IPS-18a (cell line): ENCODE measurements at regions not wholly inside any gene's neighbourhood (a gene's known extent, or its start where the extent isn't known, plus 50 kb on each side); places are given as distances from the start of the nearest gene placed in this dataset.

Experiments
- H3K27ac ChIP-seq: one replicate; pipeline ENCODE4 v1.5.1; 2013; ENCODE audit warnings: low read length
- H3K27me3 ChIP-seq: one replicate; pipeline ENCODE4 v1.6.1; 2013; ENCODE audit warnings: mild to moderate bottlenecking, low read length; ENCODE audit not compliant: control insufficient read depth, insufficient read depth
- H3K36me3 ChIP-seq: one replicate; pipeline ENCODE4 v1.6.1; 2013; ENCODE audit warnings: low read depth, low read length; ENCODE audit not compliant: control insufficient read depth
- H3K4me1 ChIP-seq: one replicate; pipeline ENCODE4 v1.6.1; 2013; ENCODE audit warnings: low read depth, low read length; ENCODE audit not compliant: control insufficient read depth
- H3K4me3 ChIP-seq: one replicate; pipeline ENCODE4 v1.5.1; 2013; ENCODE audit warnings: low read length
- H3K9ac ChIP-seq: one replicate; pipeline ENCODE4 v1.6.1; 2013; ENCODE audit warnings: mild to moderate bottlenecking, low read length, moderate library complexity
- H3K9me3 ChIP-seq: one replicate; pipeline ENCODE4 v1.6.1; 2013; ENCODE audit warnings: low read depth, low read length; ENCODE audit not compliant: control insufficient read depth

DNA sequence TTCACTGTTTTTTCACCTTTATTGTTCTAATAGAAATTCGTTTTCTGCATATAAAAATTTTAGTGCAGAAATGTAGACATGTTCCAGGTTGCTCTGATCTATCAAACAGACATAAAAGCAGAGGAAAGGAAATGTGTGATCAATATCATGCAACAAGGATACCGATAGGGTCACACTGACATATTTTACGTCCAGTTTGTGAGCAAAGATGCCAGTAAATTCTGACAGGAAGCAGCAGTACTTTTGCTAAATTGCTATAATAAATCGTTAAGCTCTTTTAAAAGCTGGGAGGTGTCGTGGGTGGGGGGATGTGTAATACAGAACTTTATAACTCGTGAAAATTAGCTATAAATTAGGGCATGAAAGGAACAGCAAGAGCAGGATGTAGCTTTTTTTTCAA lies 955.2 kb downstream of the BRINP3 start:
- Histone ChIP-seq H3K9ac (no peak overlapping the region), H3K36me3 (no peaks in the 10 kb centered on the region), H3K9me3 (no peaks in the 10 kb centered on the region), H3K4me3 (no peak overlapping the region), H3K4me1 (no peaks in the 10 kb centered on the region), H3K27ac (no peak overlapping the region), H3K27me3 (no peaks in the 10 kb centered on the region)

DNA sequence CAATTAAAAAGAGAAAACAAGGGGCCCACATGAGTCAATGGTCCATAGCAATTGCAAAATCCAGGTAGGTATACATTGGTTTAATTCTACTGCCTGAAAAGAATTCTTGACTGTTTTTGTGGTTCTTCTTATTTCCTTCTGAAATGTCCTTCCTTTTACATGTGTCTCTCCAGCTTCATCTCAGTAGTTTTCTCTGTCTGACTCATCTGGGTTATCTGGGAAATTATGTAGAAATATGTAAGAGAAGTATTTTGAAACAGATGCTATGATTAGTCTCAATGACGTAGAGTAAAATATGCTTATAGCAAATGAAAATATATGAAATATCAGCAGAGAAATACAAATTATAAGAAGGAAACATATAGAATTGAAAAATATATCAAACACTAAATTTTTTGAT lies 953.2 kb downstream of the BRINP3 start:
- H3K4me1 ChIP-seq: no peaks in the 10 kb centered on the region
- H3K36me3 ChIP-seq: no peaks in the 10 kb centered on the region
- no peaks in the 10 kb centered on the region for H3K27me3 ChIP-seq
- H3K4me3 ChIP-seq: no peak overlapping the region
- no peaks in the 10 kb centered on the region for H3K9me3 ChIP-seq
- no peak overlapping the region for H3K9ac ChIP-seq
- no peak overlapping the region for H3K27ac ChIP-seq

GRCh38 chr1:189530162-189530561 lies 947.5 kb downstream of the BRINP3 start:
- no peak overlapping the region for H3K27ac ChIP-seq
- H3K9me3 ChIP-seq: no peaks in the 10 kb centered on the region
- no peaks in the 10 kb centered on the region for H3K27me3 ChIP-seq
- no peak overlapping the region for H3K4me3 ChIP-seq
- H3K36me3 ChIP-seq: no peaks in the 10 kb centered on the region
- H3K9ac ChIP-seq: no peak overlapping the region
- no peaks in the 10 kb centered on the region for H3K4me1 ChIP-seq

DNA sequence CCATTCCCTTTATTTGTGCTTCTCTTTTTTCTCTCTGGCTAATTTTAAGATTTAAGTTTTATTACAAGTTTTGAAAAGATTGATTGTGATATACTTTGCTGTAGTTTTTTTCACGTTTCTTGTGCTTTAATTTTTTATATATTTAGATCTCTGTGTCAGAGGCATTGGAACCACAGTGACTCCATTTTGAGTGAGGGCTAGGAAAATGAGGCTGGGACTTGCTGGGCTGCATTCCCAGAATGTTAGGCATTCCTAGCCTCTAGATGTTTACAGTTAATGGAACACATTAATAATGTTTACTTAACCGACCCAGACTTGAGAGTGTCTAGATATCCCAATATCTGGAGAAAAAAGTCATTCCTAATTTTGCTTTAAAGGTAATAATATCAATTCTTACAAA lies 939.4 kb downstream of the BRINP3 start:
- Histone ChIP-seq H3K36me3 (no peaks in the 10 kb centered on the region), H3K4me1 (no peaks in the 10 kb centered on the region), H3K27me3 (no peaks in the 10 kb centered on the region)

DNA sequence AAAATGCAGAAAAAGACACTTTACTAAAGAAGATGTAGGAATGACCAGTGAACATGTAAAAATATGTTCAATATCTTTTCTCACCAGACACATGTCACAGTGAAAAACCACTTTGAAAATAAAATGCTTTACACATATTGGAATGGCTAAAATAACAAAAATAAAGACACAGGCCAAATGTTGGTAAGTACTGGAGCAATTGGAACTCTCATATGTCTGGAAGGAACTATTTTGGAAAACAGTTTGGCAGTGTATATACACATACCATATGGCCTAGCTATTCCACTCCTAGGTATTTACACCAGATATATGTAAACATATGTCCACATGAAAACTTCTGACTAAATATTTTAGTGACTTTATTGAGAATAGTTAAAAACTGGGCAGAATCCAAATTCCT lies 927.2 kb downstream of the BRINP3 start:
- Histone ChIP-seq H3K9me3 (no peaks in the 10 kb centered on the region), H3K9ac (no peak overlapping the region), H3K4me3 (no peak overlapping the region), H3K27ac (no peak overlapping the region), H3K36me3 (no peaks in the 10 kb centered on the region), H3K27me3 (no peaks in the 10 kb centered on the region), H3K4me1 (no peaks in the 10 kb centered on the region)

More for the DNA sequence above, 939.4 kb downstream of the BRINP3 start:
- Histone ChIP-seq H3K27ac (no peak overlapping the region), H3K4me3 (no peak overlapping the region), H3K9ac (no peak overlapping the region), H3K9me3 (no peaks in the 10 kb centered on the region)

GRCh38 chr1:189563784-189564183 lies 913.9 kb downstream of the BRINP3 start:
- Histone ChIP-seq H3K4me1 (no peaks in the 10 kb centered on the region), H3K9me3 (no peaks in the 10 kb centered on the region), H3K27ac (no peak overlapping the region), H3K36me3 (no peaks in the 10 kb centered on the region), H3K9ac (no peak overlapping the region), H3K4me3 (no peak overlapping the region), H3K27me3 (no peaks in the 10 kb centered on the region)

DNA sequence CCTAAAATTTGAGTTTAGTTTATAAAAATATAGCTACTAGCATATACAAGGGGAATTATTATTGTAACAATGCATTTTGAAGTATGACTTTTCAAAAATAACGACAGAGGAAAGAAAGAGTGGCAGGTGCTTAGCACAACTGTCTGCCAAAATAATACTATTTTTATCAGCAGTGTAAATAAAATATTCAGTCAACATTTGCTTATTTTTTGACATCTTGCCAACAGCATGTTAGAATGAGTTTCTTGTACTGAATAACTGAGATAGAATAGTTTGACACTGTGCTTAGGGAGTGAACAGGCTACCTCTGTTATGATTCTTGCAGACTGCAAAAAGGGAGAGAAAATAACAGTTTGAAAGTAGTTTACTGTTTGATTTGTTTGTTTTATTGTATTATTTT lies 909.8 kb downstream of the BRINP3 start:
- no peaks in the 10 kb centered on the region for H3K9me3 ChIP-seq
- no peaks in the 10 kb centered on the region for H3K27me3 ChIP-seq
- H3K27ac ChIP-seq: no peak overlapping the region
- no peaks in the 10 kb centered on the region for H3K36me3 ChIP-seq
- H3K4me3 ChIP-seq: no peak overlapping the region
- no peaks in the 10 kb centered on the region for H3K4me1 ChIP-seq
- H3K9ac ChIP-seq: no peak overlapping the region

DNA sequence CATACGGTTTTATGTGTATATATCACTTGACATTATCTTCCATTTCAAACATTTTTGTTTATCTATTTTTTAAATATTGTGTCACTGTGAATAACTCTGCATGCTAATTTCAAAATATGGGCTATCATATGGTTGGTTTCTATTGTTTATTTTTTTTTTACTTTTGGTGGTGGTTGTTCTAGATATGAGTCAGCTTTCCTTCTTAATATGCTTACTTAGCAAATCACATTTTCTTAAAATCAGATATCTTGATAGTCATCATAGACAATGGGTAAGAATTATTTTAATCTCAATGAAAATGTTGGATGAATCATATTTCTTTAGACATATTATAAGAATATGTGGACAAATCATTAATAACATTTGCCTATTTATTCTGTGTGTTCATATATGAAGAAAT lies 881.5 kb downstream of the BRINP3 start:
- Histone ChIP-seq H3K9me3 (no peaks in the 10 kb centered on the region), H3K27me3 (no peaks in the 10 kb centered on the region), H3K36me3 (no peaks in the 10 kb centered on the region), H3K4me1 (no peaks in the 10 kb centered on the region), H3K9ac (no peak overlapping the region), H3K27ac (no peak overlapping the region), H3K4me3 (no peak overlapping the region)

GRCh38 chr1:189597083-189597482 lies 880.6 kb downstream of the BRINP3 start:
- Histone ChIP-seq H3K9me3 (no peaks in the 10 kb centered on the region), H3K36me3 (no peaks in the 10 kb centered on the region), H3K4me3 (no peak overlapping the region)

DNA sequence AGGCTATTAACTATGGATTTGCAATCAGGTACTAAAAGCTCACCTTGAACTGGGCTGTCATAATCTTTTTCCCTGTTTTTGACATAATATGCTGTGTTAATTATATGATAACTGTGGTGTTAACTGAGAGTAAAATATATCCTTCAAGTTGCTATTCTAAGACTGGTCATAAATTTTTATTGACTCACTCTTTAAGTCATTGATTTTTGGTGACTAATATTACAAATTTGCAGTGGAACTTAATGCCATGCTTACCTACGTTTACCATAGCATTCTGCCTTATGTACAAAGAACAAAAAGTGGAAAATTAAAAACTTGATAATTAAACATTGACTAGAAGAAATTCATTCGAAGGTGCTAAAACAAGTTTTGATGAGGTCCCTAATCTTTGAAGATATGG lies 872.4 kb downstream of the BRINP3 start:
- peaks cover 4% of the 10 kb centered on the region for H3K4me1 ChIP-seq
- H3K36me3 ChIP-seq: no peaks in the 10 kb centered on the region
- H3K27ac ChIP-seq: no peak overlapping the region
- no peak overlapping the region for H3K9ac ChIP-seq
- no peak overlapping the region for H3K4me3 ChIP-seq
- H3K27me3 ChIP-seq: no peaks in the 10 kb centered on the region
- no peaks in the 10 kb centered on the region for H3K9me3 ChIP-seq

More at GRCh38 chr1:189597083-189597482, 880.6 kb downstream of the BRINP3 start:
- Histone ChIP-seq H3K9ac (no peak overlapping the region), H3K4me1 (no peaks in the 10 kb centered on the region), H3K27ac (no peak overlapping the region), H3K27me3 (no peaks in the 10 kb centered on the region)

DNA sequence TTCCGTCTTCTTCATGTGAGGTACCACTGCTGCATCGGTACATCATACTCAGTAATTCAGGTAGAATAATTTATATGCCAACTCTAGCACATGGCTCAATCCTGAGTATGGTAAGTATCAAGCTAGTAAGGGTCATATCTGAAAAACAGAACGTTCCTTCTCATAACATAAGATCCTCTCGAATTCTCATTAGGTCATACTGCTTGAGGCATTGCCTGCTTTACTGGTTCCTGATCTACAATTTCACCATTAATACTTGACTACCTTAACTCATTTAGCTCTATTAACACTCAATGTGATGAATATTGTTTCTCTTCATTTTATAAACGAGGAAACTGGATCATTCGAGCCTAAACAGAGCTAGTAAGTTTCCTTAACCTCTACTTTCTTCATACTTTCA lies 871.6 kb downstream of the BRINP3 start:
- Histone ChIP-seq H3K36me3 (no peaks in the 10 kb centered on the region), H3K4me3 (no peak overlapping the region), H3K4me1 (peaks cover 4% of the 10 kb centered on the region), H3K27ac (no peak overlapping the region), H3K9ac (no peak overlapping the region), H3K9me3 (no peaks in the 10 kb centered on the region), H3K27me3 (no peaks in the 10 kb centered on the region)

DNA sequence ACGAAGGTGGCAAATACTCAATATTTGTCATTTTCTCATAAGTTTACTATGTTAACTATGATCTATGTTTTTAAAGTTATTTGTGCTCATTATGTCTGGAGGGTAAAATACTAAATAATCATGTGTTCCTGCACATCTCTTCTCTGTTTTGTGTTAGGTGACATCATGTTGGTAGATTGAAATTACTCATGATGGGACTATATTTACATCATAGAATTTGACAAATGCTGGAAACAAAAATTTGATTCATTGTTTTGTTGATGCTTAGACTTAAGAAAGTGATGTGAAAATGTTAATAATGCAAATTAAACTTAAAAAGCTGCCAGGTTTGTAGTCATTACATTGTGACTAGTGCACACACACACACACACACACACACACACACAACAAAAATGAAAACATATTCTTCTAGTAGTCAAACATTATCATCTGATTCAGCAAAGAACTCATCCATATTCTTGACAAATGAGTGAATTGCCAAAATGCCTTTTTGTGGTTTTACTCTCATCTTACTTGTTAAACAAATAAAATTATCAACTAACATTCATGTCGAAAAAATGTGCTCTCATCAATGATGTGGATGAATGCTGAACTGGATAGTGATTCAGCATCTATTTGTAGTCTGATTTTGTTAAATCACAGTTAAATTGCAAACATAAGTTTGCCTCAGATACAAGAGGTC lies 870.7 kb downstream of the BRINP3 start:
- Histone ChIP-seq H3K36me3 (no peaks in the 10 kb centered on the region), H3K9ac (no peak overlapping the region), H3K4me1 (peaks cover 4% of the 10 kb centered on the region), H3K4me3 (no peak overlapping the region), H3K27ac (no peak overlapping the region), H3K27me3 (no peaks in the 10 kb centered on the region), H3K9me3 (no peaks in the 10 kb centered on the region)
